SK-N-SH (cell line): ENCODE measurements at regions not wholly inside any gene's neighbourhood (a gene's known extent, or its start where the extent isn't known, plus 50 kb on each side); places are given as distances from the start of the nearest gene placed in this dataset.

Experiments used
- CTCF ChIA-PET: fragments of 300-600, 350-600 bp; formaldehyde crosslinking; extraction: SDS; loops from one replicate; lab custom pipeline; 2021; lab: Yijun Ruan, JAX
- POLR2A ChIA-PET: fragments of 350-600 bp; sonication (Branson Sonifier 250); formaldehyde crosslinking; extraction: SDS; loops from one replicate; lab custom pipeline; 2020; ENCODE audit warnings: antibody characterized with exemption, inconsistent platforms; lab: Yijun Ruan, JAX
- DNase-seq: peaks from one replicate; pipeline ENCODE4 v3.0.0; 2012
- H2AFZ ChIP-seq: fragments of 200-600 bp; sonication (generic); 2 replicates; pipeline ENCODE4 v1.8.1; 2016; ENCODE audit warnings: antibody characterized with exemption, mild to moderate bottlenecking, low read depth
- H3F3A ChIP-seq: fragments of 200-600 bp; sonication (generic); replicated peaks from 2 replicates; pipeline ENCODE3; 2016; ENCODE audit warnings: antibody characterized with exemption, mild to moderate bottlenecking; ENCODE audit not compliant: insufficient read depth
- H3K27ac ChIP-seq, 2 experiments: fragments of 200-500 bp in 1 of 2; fragments of 200-600 bp in 1 of 2; sonication (Bioruptor generic) in 1 of 2; sonication (generic), shearing (Covaris generic) in 1 of 2; 2 replicates each; pipeline versions ENCODE4 v1.5.1 to v1.6.1; 2014 to 2016; ENCODE audit warnings: low read depth in 2 of 2, inconsistent platforms in 1 of 2, low read length in 1 of 2, mild to moderate bottlenecking in 1 of 2, mixed read lengths in 1 of 2
- H3K27me3 ChIP-seq: fragments of 200-600 bp; sonication (generic), shearing (Covaris generic); 2 replicates; pipeline ENCODE4 v1.6.1; 2016; ENCODE audit warnings: mixed run types; ENCODE audit not compliant: insufficient read depth
- H3K36me3 ChIP-seq, 2 experiments: fragments of 200-500 bp in 1 of 2; fragments of 200-600 bp in 1 of 2; sonication (Bioruptor generic) in 1 of 2; sonication (generic) in 1 of 2; replicated peaks in 1 of 2; 2 replicates each; pipeline versions ENCODE3 to v1.5.1; 2014 to 2016; ENCODE audit warnings: low read length in 1 of 2, mild to moderate bottlenecking in 1 of 2; ENCODE audit not compliant: insufficient read depth in 2 of 2, control insufficient read depth in 1 of 2
- H3K4me1 ChIP-seq, 2 experiments: fragments of 200-500 bp in 1 of 2; fragments of 200-600 bp in 1 of 2; sonication (Bioruptor generic) in 1 of 2; sonication (generic), shearing (Covaris generic) in 1 of 2; 2 replicates each; pipeline versions ENCODE4 v1.5.1 to v1.6.1; 2014 to 2016; ENCODE audit warnings: low read depth in 1 of 2, low read length in 1 of 2, mixed run types in 1 of 2; ENCODE audit not compliant: insufficient read depth in 2 of 2, control insufficient read depth in 1 of 2
- H3K4me2 ChIP-seq: fragments of 200-600 bp; sonication (generic), shearing (Covaris generic); 2 replicates; pipeline ENCODE4 v1.6.1; 2017; ENCODE audit warnings: mixed run types
- H3K4me3 ChIP-seq, 2 experiments: fragments of 200-500 bp in 1 of 2; fragments of 200-600 bp in 1 of 2; sonication (Bioruptor generic) in 1 of 2; sonication (generic), shearing (Covaris generic) in 1 of 2; 2 replicates each; pipeline versions ENCODE4 v1.5.1 to v1.8.1; 2014 to 2016; ENCODE audit warnings: low read depth in 2 of 2, inconsistent platforms in 1 of 2, low read length in 1 of 2, mild to moderate bottlenecking in 1 of 2, mixed read lengths in 1 of 2, moderate library complexity in 1 of 2
- H3K79me2 ChIP-seq: fragments of 200-600 bp; sonication (generic); 2 replicates; pipeline ENCODE4 v1.8.1; 2017; ENCODE audit warnings: mild to moderate bottlenecking; ENCODE audit not compliant: insufficient read depth
- H3K9ac ChIP-seq: fragments of 200-600 bp; sonication (generic); 2 replicates; pipeline ENCODE4 v1.6.1; 2017; ENCODE audit warnings: mixed run types
- H3K9me2 ChIP-seq: fragments of 200-600 bp; sonication (generic); 2 replicates; pipeline ENCODE4 v1.6.1; 2017; ENCODE audit warnings: mixed run types
- H3K9me3 ChIP-seq: fragments of 200-600 bp; sonication (generic); 2 replicates; pipeline ENCODE4 v1.6.1; 2017; ENCODE audit warnings: mixed run types, mild to moderate bottlenecking, moderate library complexity
- H4K20me1 ChIP-seq: fragments of 200-600 bp; sonication (generic); 2 replicates; pipeline ENCODE4 v1.6.1; 2017; ENCODE audit warnings: mild to moderate bottlenecking, mixed run types; ENCODE audit not compliant: insufficient read depth
- ELF1 ChIP-seq: IDR thresholded peaks from 2 replicates; pipeline ENCODE4 v1.4.0; 2012
- EP300 ChIP-seq, 2 experiments: IDR thresholded peaks; 2 replicates each; pipeline versions ENCODE4 v1.4.0 to v1.6.1; 2012; ENCODE audit warnings: borderline replicate concordance in 1 of 2, low read depth in 1 of 2, low read length in 1 of 2
- GATA2 ChIP-seq: sonication (generic); formaldehyde crosslinking; IDR thresholded peaks from 2 replicates; pipeline ENCODE4 v1.5.0; 2020; ENCODE audit warnings: mild to moderate bottlenecking, missing genetic modification reagents
- NFIC ChIP-seq: IDR thresholded peaks from 2 replicates; pipeline ENCODE4 v1.4.0; 2012; ENCODE audit warnings: borderline replicate concordance
- NRF1 ChIP-seq: IDR thresholded peaks from 2 replicates; pipeline ENCODE4 v1.6.1; 2012; ENCODE audit warnings: low read depth, mild to moderate bottlenecking, low read length
- RCOR1 ChIP-seq: fragments of 150-350 bp; IDR thresholded peaks from 2 replicates; pipeline ENCODE4 v1.6.1; 2017; ENCODE audit warnings: antibody characterized with exemption, low read length
- SMC3 ChIP-seq: IDR thresholded peaks from 2 replicates; pipeline ENCODE4 v1.6.1; 2012; ENCODE audit warnings: low read depth, low read length, improper control_type of control experiment
- TAF1 ChIP-seq: IDR thresholded peaks from 2 replicates; pipeline ENCODE4 v1.6.1; 2012; ENCODE audit warnings: low read depth, mild to moderate bottlenecking, low read length, moderate library complexity, borderline replicate concordance
- TCF12 ChIP-seq: IDR thresholded peaks from 2 replicates; pipeline ENCODE4 v1.4.0; 2012
- TEAD4 ChIP-seq: IDR thresholded peaks from 2 replicates; pipeline ENCODE4 v1.4.0; 2012; ENCODE audit warnings: mild to moderate bottlenecking, borderline replicate concordance; ENCODE audit not compliant: insufficient read depth
- WGBS: methylation state at CpG from one replicate; pipeline ENCODE4 v1.1.6; 2017; ENCODE audit warnings: low lambda C conversion rate; 5-methylcytosine and 5-hydroxymethylcytosine counted together
- TF ChIP-seq, protein P1 (sequence below): fragments of 150-350 bp; IDR thresholded peaks from 2 replicates; pipeline ENCODE4 v1.6.1; 2017; ENCODE audit warnings: antibody characterized with exemption, low read length, low read depth, borderline replicate concordance

DNA sequence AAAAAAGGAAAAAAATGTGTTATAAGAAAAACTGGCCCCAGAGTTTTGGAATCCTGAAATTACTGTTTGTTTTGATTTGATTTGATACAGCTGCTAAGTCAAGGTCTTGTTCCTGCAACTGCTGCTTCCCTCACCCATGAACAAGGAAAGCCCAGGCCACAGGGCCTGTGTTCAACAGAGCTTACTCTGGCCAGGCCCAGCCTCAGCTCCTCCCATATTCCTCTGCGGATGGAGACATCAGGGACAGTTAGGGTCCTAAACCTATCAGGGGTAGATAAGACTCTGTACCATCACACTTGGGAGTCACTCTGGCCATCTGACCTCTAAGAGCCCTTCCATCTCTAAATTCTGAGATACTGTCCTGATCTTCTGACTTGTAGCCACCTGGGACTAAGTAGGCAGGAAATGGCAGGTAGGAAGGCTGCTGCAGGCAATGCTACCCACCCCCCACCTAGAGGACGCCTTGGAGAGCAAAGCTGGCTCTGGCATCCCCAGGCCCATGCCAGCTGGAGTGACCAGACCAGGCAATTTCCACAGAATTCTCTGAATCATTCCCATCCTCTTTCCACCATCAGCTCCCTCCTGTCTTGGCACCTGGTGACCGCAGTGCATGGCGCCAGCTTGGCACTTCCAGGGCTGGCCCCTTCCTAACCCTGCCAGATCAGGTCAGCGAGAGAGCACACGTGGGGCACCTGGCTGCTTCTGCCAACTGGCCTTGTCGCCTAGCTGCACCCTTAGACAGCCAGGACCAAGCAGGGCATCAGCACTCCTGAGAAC lies 58.0 kb upstream of the TMEM33 start:
- no peaks in the 10 kb centered on the region for H3F3A ChIP-seq
- H4K20me1 ChIP-seq = no peaks in the 10 kb centered on the region
- peaks cover 65% of the 10 kb centered on the region for H3K27me3 ChIP-seq
- peak; percentile 54 for DNase-seq
- H3K36me3 ChIP-seq = no peaks in the 10 kb centered on the region
- peak; percentile 37; the same call in 1 of the 2 replicates for TF ChIP-seq RCOR1
- no peak for TF ChIP-seq ELF1
- TF ChIP-seq EP300 (IDR thresholded peaks at IDR 0.05; ENCODE audit: borderline replicate concordance in 1 of 2, low read depth in 1 of 2, low read length in 1 of 2) = peak in 1 of 2 experiments; percentile 55; a peak in 1 of 4 replicates
- CTCF ChIA-PET = interaction anchor here (0.6 to 12.6 kb wide), 11 partner anchors 11 to 187 kb away, joined by 3 to 188 read pairs (median 7); partner anchors contain the start of gene PHOX2B
- POLR2A ChIA-PET = interaction anchor here (0.6 to 16.3 kb wide), 14 partner anchors 15 to 595 kb away, joined by 3 to 524 read pairs (median 6); partner anchors contain the start of genes PHOX2B and TMEM33
- H3K4me1 ChIP-seq = peaks cover 0 to 49% of the 10 kb centered on the region in 2 experiments; a peak in 3 of 4 replicates
- no peak overlapping the region for H2AFZ ChIP-seq
- 88% methylated on average over 4 of the region's 7 CpGs for WGBS
- H3K79me2 ChIP-seq = no peaks in the 10 kb centered on the region
- H3K9ac ChIP-seq = no peak overlapping the region
- no peaks in the 10 kb centered on the region for H3K9me3 ChIP-seq
- H3K4me2 ChIP-seq = no peak overlapping the region
- peak overlapping the region in 1 of 2 experiments; percentile 4; a peak in 1 of 4 replicates for H3K4me3 ChIP-seq
- no peaks in the 10 kb centered on the region for H3K9me2 ChIP-seq
- peak overlapping the region in 1 of 2 experiments; percentile 99; a peak in 2 of 4 replicates for H3K27ac ChIP-seq

DNA sequence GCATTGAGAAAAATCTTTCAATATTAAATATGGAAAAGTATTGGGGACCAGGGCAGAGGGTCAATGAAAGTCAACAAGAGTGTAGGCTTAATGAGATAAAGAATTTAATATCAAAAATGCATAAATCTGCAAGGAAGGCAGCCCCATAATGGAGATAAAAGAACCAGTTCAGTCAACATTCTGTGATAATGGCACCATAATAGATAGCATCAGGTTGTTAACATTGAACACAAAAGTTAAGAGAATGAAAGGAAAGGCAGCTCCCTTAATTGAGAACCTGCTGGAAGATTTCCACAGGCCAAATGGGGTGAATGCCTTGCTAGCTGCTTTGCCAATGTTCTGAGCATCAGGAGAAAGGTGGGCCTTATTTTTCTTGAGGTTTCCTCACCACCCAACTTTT lies 60.4 kb upstream of the TMEM33 start:
- ChIA-PET CTCF (interaction anchor here (1.0 to 3.3 kb wide), 10 partner anchors 11 to 616 kb away, joined by 3 to 43 read pairs (median 10); partner anchors contain the start of gene PHOX2B), POLR2A (interaction anchor here (0.7 to 16.3 kb wide), 11 partner anchors 10 to 187 kb away, joined by 3 to 524 read pairs (median 22); partner anchors contain the start of gene PHOX2B)

More for the DNA sequence above, 60.4 kb upstream of the TMEM33 start:
- Histone ChIP-seq H3K9me2 (no peaks in the 10 kb centered on the region), H3K36me3 (peaks cover 0 to 10% of the 10 kb centered on the region in 2 experiments), H3K4me2 (no peak overlapping the region), H3F3A (no peaks in the 10 kb centered on the region), H3K9ac (no peak overlapping the region)
- no peak for DNase-seq
- TF ChIP-seq GATA2 (peak; percentile 61), TEAD4 (no peak), ELF1 (no peak), EP300 (IDR thresholded peaks at IDR 0.05; ENCODE audit: borderline replicate concordance in 1 of 2, low read depth in 1 of 2, low read length in 1 of 2) (peak in 1 of 2 experiments; percentile 83; a peak in 1 of 4 replicates), NFIC (no peak), SMC3 (no peak), TCF12 (no peak), TAF1 (no peak), NRF1 (no peak)
- TF ChIP-seq, protein P1, sequence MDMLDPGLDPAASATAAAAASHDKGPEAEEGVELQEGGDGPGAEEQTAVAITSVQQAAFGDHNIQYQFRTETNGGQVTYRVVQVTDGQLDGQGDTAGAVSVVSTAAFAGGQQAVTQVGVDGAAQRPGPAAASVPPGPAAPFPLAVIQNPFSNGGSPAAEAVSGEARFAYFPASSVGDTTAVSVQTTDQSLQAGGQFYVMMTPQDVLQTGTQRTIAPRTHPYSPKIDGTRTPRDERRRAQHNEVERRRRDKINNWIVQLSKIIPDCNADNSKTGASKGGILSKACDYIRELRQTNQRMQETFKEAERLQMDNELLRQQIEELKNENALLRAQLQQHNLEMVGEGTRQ = no peak
- TF ChIP-seq, all 33 proteins: peak for 2
- peaks cover 0 to 59% of the 10 kb centered on the region in 2 experiments; a peak in 2 of 4 replicates for H3K4me1 ChIP-seq
- peaks cover 41% of the 10 kb centered on the region for H3K27me3 ChIP-seq
- H3K79me2 ChIP-seq = no peaks in the 10 kb centered on the region
- no peaks in the 10 kb centered on the region for H4K20me1 ChIP-seq
- H3K9me3 ChIP-seq = no peaks in the 10 kb centered on the region
- H2AFZ ChIP-seq = no peak overlapping the region
- H3K27ac ChIP-seq = peak overlapping the region in 1 of 2 experiments; percentile 99; a peak in 2 of 4 replicates
- no peak overlapping the region for H3K4me3 ChIP-seq
